Liver (tissue), 8 donors: ENCODE measurements at regions not wholly inside any gene's neighbourhood (a gene's known extent, or its start where the extent isn't known, plus 50 kb on each side); places are given as distances from the start of the nearest gene placed in this dataset.
"Not testable (repeated sequence)": the region's sequence is repeated elsewhere in the genome, so short reads cannot be mapped to it uniquely, and the experiment has no call there.

Experiments used
- DNase-seq: peaks from one replicate; pipeline ENCODE4 v3.0.0-alpha.2; 2017; ENCODE audit warnings: low spot score
- H3K27ac ChIP-seq, 2 donors: one replicate each; pipeline ENCODE4 v1.7.0; 2013; ENCODE audit warnings: inconsistent platforms in 2 of 2, low read length in 2 of 2, control low read depth in 1 of 2, low read depth in 1 of 2, mild to moderate bottlenecking in 1 of 2
- H3K27me3 ChIP-seq, 4 donors: one replicate each; pipeline versions ENCODE4 v1.6.1 to v1.7.0; 2013; ENCODE audit warnings: low read length in 3 of 4, inconsistent platforms in 1 of 4, mild to moderate bottlenecking in 1 of 4, moderate library complexity in 1 of 4; ENCODE audit not compliant: control insufficient read depth in 4 of 4, insufficient read depth in 4 of 4
- H3K36me3 ChIP-seq, 4 donors: one replicate each; pipeline versions ENCODE4 v1.6.1 to v1.7.0; 2013; ENCODE audit warnings: low read length in 3 of 4, mild to moderate bottlenecking in 3 of 4, low read depth in 1 of 4, moderate library complexity in 1 of 4; ENCODE audit not compliant: control insufficient read depth in 4 of 4, insufficient read depth in 3 of 4
- H3K4me1 ChIP-seq, 4 donors: one replicate each; pipeline versions ENCODE4 v1.6.1 to v1.7.0; 2013; ENCODE audit warnings: low read length in 3 of 4, mild to moderate bottlenecking in 3 of 4, moderate library complexity in 1 of 4; ENCODE audit not compliant: control insufficient read depth in 4 of 4, insufficient read depth in 4 of 4
- H3K4me3 ChIP-seq, 3 donors: one replicate each; pipeline versions ENCODE4 v1.6.1 to v1.7.0; 2013; ENCODE audit warnings: low read length in 3 of 3, control low read depth in 1 of 3, low read depth in 1 of 3, mild to moderate bottlenecking in 1 of 3
- H3K9ac ChIP-seq, 2 donors: one replicate each; pipeline ENCODE4 v1.7.0; 2013; ENCODE audit warnings: low read length in 2 of 2, mild to moderate bottlenecking in 2 of 2, moderate library complexity in 2 of 2, control low read depth in 1 of 2, low read depth in 1 of 2
- H3K9me3 ChIP-seq, 4 donors: one replicate each; pipeline versions ENCODE4 v1.6.1 to v1.7.0; 2013; ENCODE audit warnings: low read length in 3 of 4; ENCODE audit not compliant: control insufficient read depth in 4 of 4
- EGR1 ChIP-seq, 2 donors: IDR thresholded peaks; 2 replicates each; pipeline ENCODE4 v1.6.1; 2016 to 2018; ENCODE audit warnings: antibody characterized with exemption in 2 of 2, low read depth in 2 of 2
- FOXA2 ChIP-seq: IDR thresholded peaks from 2 replicates; pipeline ENCODE4 v1.6.1; 2016; ENCODE audit warnings: antibody characterized with exemption
- HNF4A ChIP-seq, 2 donors: conservative IDR thresholded peaks; 2 replicates each; pipeline ENCODE4 v1.6.1; 2016; ENCODE audit warnings: antibody characterized with exemption in 2 of 2, mild to moderate bottlenecking in 2 of 2
- JUND ChIP-seq, 2 donors: IDR thresholded peaks; 2 replicates each; pipeline ENCODE4 v1.6.1; 2016; ENCODE audit warnings: antibody characterized with exemption in 2 of 2
- RXRA ChIP-seq, 2 donors: IDR thresholded peaks; 2 replicates each; pipeline ENCODE4 v1.6.1; 2017 to 2018; ENCODE audit warnings: antibody characterized with exemption in 2 of 2, mild to moderate bottlenecking in 1 of 2
- SP1 ChIP-seq: IDR thresholded peaks from 2 replicates; pipeline ENCODE4 v1.6.1; 2018; ENCODE audit warnings: antibody characterized with exemption, mild to moderate bottlenecking
- YY1 ChIP-seq: IDR thresholded peaks from 2 replicates; pipeline ENCODE4 v1.6.1; 2016; ENCODE audit warnings: antibody characterized with exemption, mild to moderate bottlenecking
- WGBS: extraction: QIAGEN DNeasy Blood & Tissue Kit; methylation state at CpG from one replicate; pipeline ENCODE4 v1.1.7; 2013; 5-methylcytosine and 5-hydroxymethylcytosine counted together
- TF ChIP-seq, protein P1 (sequence below): IDR thresholded peaks from 2 replicates; pipeline ENCODE4 v1.6.1; 2016; ENCODE audit warnings: antibody characterized with exemption
- TF ChIP-seq, protein P2 (sequence below): fragments of 150-350 bp; IDR thresholded peaks from 2 replicates; pipeline ENCODE4 v1.5.1; 2017; ENCODE audit warnings: improper control_type of control experiment, low read depth, low read length; ENCODE audit not compliant: missing input control
- TF ChIP-seq, protein P3 (sequence below): IDR thresholded peaks from 2 replicates; pipeline ENCODE4 v1.6.1; 2016; ENCODE audit warnings: antibody characterized with exemption
- TF ChIP-seq, protein P4 (sequence below): IDR thresholded peaks from 2 replicates; pipeline ENCODE4 v1.6.1; 2016; ENCODE audit warnings: antibody characterized with exemption, mild to moderate bottlenecking
- donor health status: healthy.
- donor health status: healthy.
- donor health status: healthy.
- donor health status: healthy.
- donor health status: healthy.

DNA sequence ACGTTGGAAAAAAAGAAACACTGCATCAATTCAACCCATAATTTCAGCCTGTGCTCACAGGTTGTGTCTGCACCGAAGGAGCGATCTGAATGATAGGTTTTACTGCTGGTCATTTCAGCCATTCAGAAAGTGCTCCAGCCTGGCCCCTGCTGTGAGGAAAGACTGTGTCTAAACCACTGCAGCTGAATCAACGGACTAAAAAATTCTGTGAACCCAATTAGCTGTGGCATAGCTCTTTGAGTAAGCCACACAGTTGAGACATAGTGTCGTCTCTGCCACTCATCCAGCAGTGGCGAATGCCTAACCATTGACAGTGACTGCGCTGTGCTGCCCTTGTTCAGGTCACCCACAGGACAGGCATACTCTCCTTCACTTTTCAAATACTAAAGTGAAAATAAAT, 179.8 kb downstream of the COG6 start:
- H3K36me3 ChIP-seq = no peaks in the 10 kb centered on the region
- TF ChIP-seq, protein P1, sequence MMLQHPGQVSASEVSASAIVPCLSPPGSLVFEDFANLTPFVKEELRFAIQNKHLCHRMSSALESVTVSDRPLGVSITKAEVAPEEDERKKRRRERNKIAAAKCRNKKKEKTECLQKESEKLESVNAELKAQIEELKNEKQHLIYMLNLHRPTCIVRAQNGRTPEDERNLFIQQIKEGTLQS = no peak
- 70% methylated on average over 7 of the region's 7 CpGs for WGBS
- H3K27ac ChIP-seq = no peak overlapping the region
- no peak overlapping the region for H3K4me3 ChIP-seq
- peaks cover 0 to 5% (median under 1%) of the 10 kb centered on the region in 4 donors for H3K27me3 ChIP-seq
- no peaks in the 10 kb centered on the region for H3K4me1 ChIP-seq
- H3K9me3 ChIP-seq = no peaks in the 10 kb centered on the region
- H3K9ac ChIP-seq = no peak overlapping the region
- DNase-seq = no peak

DNA sequence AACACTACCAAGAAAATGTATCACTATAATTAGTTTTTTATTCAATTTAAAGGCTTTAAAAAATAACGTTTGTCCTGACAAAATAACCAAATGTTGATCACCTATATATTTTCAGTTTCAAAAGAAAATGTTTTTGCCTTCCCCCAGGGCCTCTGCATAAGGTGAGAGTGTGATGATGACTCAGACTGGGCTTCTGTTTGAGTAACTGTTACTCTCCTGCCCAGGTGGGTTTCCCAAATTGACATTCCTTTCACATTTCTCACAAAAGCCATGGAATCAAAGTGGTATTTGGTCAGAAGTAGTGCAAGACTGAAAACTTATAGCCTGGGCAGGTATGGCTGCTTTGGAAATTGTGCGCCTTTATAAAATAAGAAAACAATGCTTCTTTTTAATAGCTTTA, 180.6 kb downstream of the COG6 start:
- no peak for DNase-seq
- no peak overlapping the region for H3K4me3 ChIP-seq
- H3K9ac ChIP-seq = no peak overlapping the region
- no peak overlapping the region for H3K27ac ChIP-seq
- peaks cover 0 to 5% (median under 1%) of the 10 kb centered on the region in 4 donors for H3K27me3 ChIP-seq
- no peaks in the 10 kb centered on the region for H3K9me3 ChIP-seq
- no peaks in the 10 kb centered on the region for H3K4me1 ChIP-seq
- H3K36me3 ChIP-seq = no peaks in the 10 kb centered on the region
- TF ChIP-seq, protein P2, sequence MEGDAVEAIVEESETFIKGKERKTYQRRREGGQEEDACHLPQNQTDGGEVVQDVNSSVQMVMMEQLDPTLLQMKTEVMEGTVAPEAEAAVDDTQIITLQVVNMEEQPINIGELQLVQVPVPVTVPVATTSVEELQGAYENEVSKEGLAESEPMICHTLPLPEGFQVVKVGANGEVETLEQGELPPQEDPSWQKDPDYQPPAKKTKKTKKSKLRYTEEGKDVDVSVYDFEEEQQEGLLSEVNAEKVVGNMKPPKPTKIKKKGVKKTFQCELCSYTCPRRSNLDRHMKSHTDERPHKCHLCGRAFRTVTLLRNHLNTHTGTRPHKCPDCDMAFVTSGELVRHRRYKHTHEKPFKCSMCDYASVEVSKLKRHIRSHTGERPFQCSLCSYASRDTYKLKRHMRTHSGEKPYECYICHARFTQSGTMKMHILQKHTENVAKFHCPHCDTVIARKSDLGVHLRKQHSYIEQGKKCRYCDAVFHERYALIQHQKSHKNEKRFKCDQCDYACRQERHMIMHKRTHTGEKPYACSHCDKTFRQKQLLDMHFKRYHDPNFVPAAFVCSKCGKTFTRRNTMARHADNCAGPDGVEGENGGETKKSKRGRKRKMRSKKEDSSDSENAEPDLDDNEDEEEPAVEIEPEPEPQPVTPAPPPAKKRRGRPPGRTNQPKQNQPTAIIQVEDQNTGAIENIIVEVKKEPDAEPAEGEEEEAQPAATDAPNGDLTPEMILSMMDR = no peak
- TF ChIP-seq EGR1 (IDR thresholded peaks at IDR 0.05; ENCODE audit: low read depth in 2 of 2) (no peak), SP1 (no peak), YY1 (no peak), JUND (IDR thresholded peaks at IDR 0.05) (no peak), RXRA (IDR thresholded peaks at IDR 0.05) (no peak), FOXA2 (no peak), HNF4A (conservative IDR thresholded peaks at IDR 0.05) (no peak)
- TF ChIP-seq, protein P3, sequence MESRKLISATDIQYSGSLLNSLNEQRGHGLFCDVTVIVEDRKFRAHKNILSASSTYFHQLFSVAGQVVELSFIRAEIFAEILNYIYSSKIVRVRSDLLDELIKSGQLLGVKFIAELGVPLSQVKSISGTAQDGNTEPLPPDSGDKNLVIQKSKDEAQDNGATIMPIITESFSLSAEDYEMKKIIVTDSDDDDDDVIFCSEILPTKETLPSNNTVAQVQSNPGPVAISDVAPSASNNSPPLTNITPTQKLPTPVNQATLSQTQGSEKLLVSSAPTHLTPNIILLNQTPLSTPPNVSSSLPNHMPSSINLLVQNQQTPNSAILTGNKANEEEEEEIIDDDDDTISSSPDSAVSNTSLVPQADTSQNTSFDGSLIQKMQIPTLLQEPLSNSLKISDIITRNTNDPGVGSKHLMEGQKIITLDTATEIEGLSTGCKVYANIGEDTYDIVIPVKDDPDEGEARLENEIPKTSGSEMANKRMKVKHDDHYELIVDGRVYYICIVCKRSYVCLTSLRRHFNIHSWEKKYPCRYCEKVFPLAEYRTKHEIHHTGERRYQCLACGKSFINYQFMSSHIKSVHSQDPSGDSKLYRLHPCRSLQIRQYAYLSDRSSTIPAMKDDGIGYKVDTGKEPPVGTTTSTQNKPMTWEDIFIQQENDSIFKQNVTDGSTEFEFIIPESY = no peak
- TF ChIP-seq, protein P1 = no peak
- TF ChIP-seq, protein P4, sequence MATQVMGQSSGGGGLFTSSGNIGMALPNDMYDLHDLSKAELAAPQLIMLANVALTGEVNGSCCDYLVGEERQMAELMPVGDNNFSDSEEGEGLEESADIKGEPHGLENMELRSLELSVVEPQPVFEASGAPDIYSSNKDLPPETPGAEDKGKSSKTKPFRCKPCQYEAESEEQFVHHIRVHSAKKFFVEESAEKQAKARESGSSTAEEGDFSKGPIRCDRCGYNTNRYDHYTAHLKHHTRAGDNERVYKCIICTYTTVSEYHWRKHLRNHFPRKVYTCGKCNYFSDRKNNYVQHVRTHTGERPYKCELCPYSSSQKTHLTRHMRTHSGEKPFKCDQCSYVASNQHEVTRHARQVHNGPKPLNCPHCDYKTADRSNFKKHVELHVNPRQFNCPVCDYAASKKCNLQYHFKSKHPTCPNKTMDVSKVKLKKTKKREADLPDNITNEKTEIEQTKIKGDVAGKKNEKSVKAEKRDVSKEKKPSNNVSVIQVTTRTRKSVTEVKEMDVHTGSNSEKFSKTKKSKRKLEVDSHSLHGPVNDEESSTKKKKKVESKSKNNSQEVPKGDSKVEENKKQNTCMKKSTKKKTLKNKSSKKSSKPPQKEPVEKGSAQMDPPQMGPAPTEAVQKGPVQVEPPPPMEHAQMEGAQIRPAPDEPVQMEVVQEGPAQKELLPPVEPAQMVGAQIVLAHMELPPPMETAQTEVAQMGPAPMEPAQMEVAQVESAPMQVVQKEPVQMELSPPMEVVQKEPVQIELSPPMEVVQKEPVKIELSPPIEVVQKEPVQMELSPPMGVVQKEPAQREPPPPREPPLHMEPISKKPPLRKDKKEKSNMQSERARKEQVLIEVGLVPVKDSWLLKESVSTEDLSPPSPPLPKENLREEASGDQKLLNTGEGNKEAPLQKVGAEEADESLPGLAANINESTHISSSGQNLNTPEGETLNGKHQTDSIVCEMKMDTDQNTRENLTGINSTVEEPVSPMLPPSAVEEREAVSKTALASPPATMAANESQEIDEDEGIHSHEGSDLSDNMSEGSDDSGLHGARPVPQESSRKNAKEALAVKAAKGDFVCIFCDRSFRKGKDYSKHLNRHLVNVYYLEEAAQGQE = no peak
- WGBS = 70% methylated on average over 2 of the region's 2 CpGs

DNA sequence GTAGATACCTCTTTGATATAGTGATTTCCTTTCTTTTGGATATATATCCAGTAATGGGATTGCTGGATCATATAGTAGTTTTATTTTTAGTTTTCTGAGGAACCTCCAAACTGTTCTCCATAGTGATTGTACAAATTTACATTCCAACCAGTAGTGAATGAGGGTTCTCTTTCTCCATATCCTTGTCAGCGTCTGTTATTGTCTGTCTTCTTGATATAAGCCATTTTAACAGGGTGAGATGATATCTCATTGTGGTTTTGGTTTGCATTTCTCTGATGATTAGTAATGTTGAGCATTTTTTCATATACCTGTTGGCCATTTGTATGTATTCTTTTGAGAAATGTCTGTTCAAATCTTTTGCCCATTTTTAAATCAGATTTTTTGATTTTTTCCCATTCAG, 182.4 kb downstream of the COG6 start:
- not testable (repeated sequence) for H3K4me3 ChIP-seq, H3K4me1 ChIP-seq, H3K36me3 ChIP-seq, H3K9me3 ChIP-seq, H3K9ac ChIP-seq, DNase-seq, H3K27me3 ChIP-seq, H3K27ac ChIP-seq
- 83% methylated on average over 1 of the region's 1 CpG for WGBS
